ENCODE measurements at regions not wholly inside any gene's neighbourhood (a gene's known extent, or its start where the extent isn't known, plus 50 kb on each side); places are given as distances from the start of the nearest gene placed in this dataset.
"Not testable (repeated sequence)": the region's sequence is repeated elsewhere in the genome, so short reads cannot be mapped to it uniquely, and the experiment has no call there.

DNA sequence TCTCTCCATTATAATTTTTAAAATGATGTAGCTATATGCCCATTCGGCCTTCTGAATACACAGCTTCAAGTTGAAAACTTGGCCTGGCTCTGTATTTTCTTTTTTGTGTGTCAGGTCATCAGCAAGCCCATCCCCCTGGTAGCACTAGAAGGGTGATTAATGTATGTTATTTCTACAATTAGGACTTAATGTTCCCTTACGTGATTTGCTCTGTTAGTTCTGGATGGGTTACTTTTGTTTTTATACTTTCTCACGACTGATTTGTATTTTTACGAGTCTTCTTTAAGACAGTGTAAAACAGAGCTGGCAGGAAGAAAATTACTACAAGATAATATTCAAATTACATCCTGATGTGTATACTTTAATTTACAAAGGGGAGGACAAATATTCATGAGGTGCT lies 88.4 kb upstream of the RGPD4 start:
- ATAC-seq (no peak), DNase-seq (ENCODE audit: low spot score) (no peak)

DNA sequence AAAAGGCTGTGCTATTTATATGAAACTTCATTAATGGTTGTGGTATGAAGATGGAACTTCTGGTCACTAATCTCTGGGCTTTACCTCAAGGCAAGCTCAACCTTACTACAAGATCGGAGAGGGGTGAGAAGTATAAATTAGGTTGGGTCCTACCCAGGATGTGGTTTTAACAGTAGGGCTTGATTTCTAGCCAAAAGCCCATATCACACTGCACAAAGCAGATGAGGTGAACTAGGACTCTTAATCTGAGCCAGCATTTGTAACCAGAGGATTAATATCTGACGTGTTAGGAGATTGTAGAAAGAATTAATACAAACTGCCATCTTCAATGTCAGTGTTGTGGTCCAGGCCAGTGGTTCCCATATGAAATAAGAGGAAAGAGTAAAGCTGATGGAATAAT lies 86.4 kb upstream of the RGPD4 start:
- ATAC-seq = no peak
- DNase-seq (ENCODE audit: low spot score) = no peak

DNA sequence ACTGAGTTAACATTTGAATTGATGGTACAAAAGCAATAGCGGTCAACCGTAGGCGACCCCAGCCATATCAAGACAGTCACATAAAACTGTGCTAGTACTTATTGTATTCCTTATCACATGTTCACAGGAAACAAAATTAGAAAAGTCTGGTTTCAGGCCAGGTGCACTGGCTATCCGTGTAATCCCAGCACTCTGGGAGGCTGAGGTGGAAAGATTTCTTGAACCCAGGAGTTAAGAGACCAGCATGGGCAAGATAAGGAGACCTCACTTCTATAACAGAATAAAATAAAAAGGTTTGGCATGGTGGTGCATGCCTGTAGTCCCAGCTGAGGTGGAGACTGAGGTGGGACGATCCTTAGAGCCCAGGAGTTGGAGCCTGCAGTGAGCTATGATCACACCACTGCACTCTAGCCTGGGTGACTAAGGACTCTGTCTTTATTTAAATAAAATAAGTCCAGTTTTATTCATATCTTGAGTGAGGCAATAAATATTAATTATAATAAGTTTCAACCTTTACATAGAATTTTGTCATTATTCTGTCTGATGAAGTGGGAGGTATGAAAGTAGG lies 84.1 kb upstream of the RGPD4 start:
- no peak for ATAC-seq

DNA sequence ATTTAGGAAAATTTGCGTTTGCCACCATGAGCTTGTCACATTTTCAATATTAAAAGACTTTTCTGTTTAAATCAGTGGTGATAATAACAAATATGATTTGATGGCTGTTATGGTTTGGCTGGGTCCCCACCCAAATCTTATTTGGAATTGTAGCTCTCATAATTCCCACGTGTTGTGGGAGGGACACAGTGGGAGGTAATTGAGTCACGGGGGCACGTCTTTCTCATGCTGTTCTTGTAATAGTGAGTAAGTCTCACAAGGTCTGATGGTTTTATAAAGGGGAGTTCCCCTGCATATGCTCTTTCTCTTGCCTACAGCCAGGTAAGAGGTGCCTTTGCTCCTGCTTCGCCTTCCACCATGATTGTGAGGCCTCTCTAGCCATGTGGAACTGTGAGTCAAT lies 83.4 kb upstream of the RGPD4 start:
- DNase-seq (ENCODE audit: low spot score) (no peak), ATAC-seq (no peak)

More for the DNA sequence above, 84.1 kb upstream of the RGPD4 start:
- no peak for DNase-seq (ENCODE audit: low spot score)

DNA sequence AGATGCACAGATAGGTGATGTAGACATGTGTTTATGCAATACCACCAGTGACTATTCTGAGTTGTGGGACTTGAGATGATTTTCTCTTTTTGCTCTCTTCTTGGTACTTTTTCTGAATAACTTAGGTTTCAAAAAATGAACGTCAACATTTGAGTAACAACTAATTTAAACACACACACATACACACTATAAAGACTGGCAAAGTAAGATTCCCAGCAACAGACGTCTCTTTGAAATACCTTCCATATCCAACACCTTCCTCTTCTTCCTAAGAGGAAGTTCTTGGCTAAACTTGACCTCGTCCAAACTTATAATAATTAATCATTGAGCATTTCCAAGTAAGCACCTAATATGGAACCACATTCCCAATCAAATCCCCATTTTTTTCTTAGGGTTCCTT lies 81.6 kb upstream of the RGPD4 start:
- DNase-seq (ENCODE audit: low spot score) (no peak), ATAC-seq (no peak)

DNA sequence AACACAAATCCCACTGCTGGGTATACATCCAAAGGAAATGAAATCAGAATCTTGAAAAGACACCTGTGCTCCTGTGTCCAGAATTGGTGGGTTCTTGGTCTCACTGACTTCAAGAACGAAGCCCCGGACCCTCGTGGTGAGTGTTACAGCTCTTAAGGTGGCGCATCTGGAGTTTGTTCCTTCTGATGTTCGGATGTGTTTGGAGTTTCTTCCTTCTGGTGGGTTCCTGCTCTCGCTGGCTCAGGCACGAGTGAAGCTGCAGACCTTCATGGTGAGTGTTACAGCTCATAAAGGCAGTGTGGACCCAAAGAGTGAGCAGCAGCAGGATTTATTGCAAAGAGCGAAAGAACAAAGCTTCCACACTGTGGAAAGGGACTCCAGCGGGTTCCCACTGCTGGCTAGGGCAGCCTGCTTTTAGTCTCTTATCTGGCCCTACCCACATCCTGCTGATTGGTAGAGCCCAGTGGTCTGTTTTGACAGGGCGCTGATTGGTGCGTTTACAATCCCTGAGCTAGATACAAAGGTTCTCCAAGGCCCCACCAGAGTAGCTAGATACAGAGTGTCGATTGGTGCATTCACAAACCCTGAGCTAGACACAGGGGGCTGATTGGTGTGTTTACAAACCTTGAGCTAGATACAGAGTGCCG lies 80.0 kb upstream of the RGPD4 start:
- ATAC-seq; DNase-seq (ENCODE audit: low spot score): not testable (repeated sequence)

DNA sequence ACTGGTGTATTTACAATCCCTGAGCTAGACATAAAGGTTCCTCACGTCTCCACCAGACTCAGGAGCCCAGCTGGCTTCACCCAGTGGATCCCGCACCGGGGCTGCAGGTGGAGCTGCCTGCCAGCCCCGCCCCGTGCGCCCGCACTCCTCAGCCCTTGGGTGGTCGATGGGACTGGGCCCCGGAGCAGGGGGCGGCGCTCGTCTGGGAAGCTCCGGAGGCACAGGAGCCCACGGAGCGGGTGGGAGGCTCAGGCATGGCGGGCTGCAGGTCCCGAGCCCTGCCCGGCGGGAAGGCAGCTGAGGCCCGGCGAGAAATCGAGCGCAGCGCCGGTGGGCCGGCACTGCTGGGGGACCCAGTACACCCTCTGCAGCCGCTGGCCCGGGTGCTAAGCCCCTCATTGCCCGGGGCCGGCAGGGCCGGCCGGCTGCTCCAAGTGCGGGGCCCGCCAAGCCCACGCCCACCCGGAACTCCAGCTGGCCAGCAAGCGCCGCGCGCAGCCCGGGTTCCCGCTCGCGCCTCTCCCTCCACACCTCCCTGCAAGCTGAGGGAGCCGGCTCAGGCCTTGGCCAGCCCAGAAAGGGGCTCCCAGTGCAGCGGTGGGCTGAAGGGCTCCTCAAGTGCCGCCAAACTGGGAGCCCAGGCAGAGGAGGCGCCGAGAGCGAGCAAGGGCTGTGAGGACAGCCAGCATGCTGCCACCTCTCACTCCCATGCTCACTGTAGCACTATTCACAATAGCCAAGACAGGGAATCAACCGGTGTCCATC lies 79.3 kb upstream of the RGPD4 start:
- DNase-seq (ENCODE audit: low spot score); ATAC-seq: not testable (repeated sequence)

DNA sequence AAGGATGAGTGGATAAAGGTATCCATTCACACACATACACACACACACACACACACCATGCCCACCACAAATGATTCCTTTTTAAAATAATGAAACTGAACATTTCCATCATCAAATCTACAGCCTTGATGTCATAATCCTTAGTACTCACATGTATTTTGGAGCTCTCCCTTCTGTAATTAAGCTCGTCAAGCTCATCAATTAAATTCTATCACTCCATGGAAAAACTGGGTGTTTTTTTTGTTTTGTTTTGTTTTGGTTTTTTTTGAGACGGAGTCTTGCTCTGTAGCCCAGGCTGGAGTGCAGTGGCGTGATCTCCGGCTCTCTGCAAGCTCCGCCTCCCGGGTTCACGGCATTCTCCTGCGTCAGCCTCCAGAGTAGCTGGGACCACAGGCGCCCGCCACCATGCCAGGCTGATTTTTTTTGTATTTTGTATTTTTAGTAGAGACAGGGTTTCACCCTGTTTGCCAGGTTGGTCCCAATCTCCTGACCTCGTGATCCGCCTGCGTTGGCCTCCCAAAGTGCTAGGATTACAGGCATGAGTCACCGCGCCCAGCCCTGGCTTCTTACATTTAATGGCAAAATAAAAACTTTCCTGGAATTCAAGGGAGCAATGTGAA lies 78.6 kb upstream of the RGPD4 start:
- ATAC-seq (no peak), DNase-seq (ENCODE audit: low spot score) (no peak)

DNA sequence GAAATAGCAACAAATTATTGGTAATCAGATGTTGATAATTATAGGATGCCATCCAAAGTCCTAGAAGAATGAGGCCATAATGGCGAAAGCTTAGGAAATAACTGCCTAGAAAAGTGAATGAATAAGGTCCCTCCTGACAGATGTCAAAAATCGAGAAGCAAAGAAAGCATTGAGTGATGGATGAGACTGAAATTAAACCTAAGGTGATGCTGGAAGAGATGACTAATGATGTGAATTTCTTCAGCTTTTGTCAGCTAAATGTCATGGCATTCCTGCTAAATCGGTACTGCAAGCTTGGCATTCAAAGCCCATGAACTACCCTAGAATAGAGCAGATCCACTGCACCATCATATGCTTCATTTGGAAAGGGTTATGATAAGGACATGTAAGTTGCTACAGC lies 74.8 kb upstream of the RGPD4 start:
- DNase-seq (ENCODE audit: low spot score) = no peak
- no peak for ATAC-seq

DNA sequence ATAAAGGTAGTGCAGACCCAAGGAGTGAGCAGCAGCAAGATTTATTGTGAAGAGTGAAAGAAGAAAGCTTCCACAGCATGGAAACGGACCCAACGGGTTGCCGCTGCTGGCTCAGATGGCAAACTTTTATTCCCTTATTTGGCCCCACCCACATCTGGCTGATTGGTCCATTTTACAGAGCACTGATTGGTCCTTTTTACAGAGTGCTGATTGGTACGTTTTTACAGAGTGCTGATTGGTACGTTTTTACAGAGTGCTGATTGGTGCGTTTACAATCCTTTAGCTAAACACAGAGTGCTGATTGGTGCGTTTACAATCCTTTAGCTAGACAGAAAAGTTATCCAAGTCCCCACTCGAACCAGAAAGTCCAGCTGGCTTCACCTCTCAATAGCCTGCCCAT lies 72.9 kb upstream of the RGPD4 start:
- DNase-seq (ENCODE audit: low spot score); ATAC-seq: not testable (repeated sequence)

DNA sequence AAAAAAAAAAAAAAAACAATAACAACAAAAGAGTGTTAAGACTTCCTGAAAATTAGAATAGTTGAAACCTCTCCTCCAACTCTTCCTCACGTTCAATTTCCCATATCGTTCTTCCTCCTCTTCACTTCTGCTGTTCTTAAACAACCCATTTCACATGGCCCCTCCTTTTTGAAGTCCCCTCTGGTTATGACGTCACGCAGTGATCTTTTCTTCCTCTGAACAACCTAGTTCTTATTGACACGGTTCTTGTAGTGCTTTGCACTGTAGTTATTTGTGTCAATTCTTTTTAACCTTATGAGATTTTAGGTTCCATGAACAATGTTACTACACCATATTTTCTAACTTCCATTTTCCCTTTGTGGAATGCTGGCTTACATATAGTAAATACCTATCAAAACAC lies 69.5 kb upstream of the RGPD4 start:
- ATAC-seq (no peak), DNase-seq (ENCODE audit: low spot score) (no peak)

DNA sequence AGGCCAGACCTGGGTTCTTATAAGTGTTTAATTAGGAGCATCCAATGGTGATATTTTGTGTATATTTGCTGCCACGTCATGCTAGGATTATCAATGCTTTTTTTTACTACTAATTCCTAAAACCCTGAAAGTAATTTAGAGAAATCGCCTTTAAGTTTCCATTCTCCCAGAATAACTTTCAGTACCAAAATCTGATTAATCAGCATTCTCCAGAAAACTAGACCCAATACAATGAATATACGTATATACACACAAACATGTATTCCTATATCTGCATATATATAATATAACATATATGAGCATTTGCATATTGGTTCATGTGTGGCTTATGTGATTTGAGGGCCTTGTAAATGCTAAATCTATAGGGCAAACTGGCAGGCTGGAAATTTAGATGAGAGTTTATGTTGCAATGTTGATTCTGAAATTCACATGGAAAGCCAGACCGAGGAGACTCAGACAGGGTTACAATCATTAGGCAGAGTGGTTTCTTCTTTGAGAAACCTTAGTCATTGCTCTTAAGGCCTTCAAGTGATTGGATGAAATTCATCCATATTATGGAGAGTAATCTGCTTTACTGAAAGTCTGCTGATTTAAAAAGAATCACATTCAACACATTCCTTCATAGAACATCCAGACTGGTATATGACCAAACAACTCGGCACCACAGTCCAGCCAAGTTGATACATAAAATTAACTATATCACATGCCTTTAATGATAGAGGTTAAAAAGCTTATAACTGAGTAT lies 65.9 kb upstream of the RGPD4 start:
- ATAC-seq (no peak), DNase-seq (ENCODE audit: low spot score) (no peak)

DNA sequence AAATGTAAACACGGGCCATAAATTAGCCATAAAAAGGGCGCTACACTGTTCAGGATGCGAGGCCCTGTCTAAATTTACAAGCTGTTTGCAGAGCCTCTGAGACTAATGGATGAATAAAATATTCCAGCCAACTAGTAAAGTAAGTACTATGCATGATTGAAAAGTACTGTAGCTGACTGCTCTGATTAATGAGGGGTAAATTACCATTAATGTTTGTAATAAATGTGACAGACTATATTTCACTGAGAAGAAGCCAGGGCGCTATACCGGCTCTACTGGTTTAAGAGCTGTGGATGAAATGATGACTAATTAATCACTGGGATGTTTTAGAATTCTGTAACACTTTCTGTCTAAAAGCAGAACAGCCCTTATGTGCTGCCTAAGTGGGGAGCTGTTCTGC lies 54.3 kb upstream of the RGPD4 start:
- no peak for ATAC-seq
- no peak for DNase-seq (ENCODE audit: low spot score)

DNA sequence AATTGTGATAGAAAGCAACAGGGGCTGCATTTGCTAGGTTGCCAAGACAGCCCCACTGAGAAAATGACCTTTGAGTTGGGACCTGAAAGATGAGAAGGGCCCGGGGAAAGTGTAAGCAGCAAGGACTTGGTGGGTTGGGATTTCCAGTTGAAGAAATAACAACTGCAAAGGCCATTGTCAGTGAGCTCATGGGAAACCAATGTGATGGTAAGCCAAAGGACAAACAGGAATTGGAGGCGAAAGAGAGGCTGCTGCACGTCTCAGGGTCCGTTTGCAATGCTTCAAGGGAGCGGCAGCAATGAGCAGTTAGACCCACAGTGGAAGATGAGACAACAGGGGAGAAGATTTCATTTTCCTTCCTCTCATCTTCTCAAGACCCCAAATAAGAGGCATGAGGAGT lies 51.5 kb upstream of the RGPD4 start:
- DNase-seq (ENCODE audit: low spot score) = no peak

DNA sequence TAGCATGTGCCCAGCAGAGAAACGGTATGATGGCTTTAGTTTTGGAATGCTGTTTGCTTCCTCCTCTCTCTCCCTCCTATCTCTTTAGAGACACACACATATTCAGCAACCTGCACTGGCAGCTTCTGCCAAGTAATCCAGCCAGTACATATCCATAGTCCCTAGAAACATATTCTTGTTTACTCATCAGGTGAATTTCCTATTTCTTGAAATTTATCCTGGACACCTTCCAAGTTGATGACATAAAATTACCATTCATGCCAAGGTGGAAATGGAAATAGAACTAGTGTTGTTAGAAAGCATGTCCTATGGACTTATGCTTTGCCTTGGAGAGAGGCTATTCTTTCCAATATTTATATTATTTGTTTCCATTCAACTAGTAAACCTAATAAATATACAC lies 50.9 kb upstream of the RGPD4 start:
- ATAC-seq = no peak
- DNase-seq (ENCODE audit: low spot score) = no peak

More for the DNA sequence above, 51.5 kb upstream of the RGPD4 start:
- ATAC-seq = no peak

DNA sequence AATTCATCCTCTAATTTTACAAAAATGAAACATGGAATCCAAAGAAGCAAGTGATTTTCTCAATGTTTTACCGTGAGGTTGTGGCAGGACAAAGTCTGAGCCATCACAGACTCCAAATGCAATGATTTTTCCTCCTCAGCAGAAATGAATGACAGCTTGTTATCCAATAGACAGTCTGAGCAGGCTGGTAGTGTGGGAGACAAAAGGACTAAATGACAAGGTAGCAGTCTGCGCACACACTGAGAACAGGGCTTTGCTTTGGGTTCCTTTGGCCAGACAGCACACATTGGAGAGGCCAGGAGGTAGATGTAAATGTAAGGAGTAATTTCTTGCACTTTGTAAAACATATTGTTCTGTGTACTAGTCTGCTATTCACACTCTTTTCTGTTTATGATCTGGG lies 50.3 kb upstream of the RGPD4 start:
- no peak for ATAC-seq
- no peak for DNase-seq (ENCODE audit: low spot score)
